Heart left ventricle (tissue), 13 donors: ENCODE measurements at regions not wholly inside any gene's neighbourhood (a gene's known extent, or its start where the extent isn't known, plus 50 kb on each side); places are given as distances from the start of the nearest gene placed in this dataset.

Experiments used
- CTCF ChIP-seq, 12 donors: fragments of 200-600 bp; sonication (generic) in 4 of 12; IDR thresholded peaks; one replicate each; pipeline versions ENCODE4 v1.5.0 to v1.8.0; 2018 to 2022; ENCODE audit warnings: antibody characterized with exemption in 12 of 12, mild to moderate bottlenecking in 5 of 12
- POLR2A ChIP-seq, 2 donors: fragments of 450-650 bp; IDR thresholded peaks; one replicate each; pipeline ENCODE4 v1.6.1; 2017; ENCODE audit warnings: antibody characterized with exemption in 2 of 2, mild to moderate bottlenecking in 2 of 2, moderate library complexity in 2 of 2
- donor health status: ischemic (EF 13 %, LVEDD 7.1; RV severe dilation, severe dysfunction).
- donor health status: DM: no; HTN: yes; CAD: no.
- donor health status: DM: no; HTN: no; CAD: no.
- donor health status: ischemic (EF 25% LVEDD 6.9; RV normal size, moderate dysfunction).
- donor health status: ischemic (EF 25% LVEDD 5.7; RV mildly dilated, moderate dysfunction).
- donor health status: ischemic (EF 35%, LVEDD 5.7; RV mildly dilated, moderate dysfunction).
- donor health status: nonischemic (EF 11% LVEDD 7.7; RV severe dilation, severe dysfunction).
- donor health status: DM: yes; HTN: yes; CAD: no.
- donor health status: PGD.
- donor health status: ischemic (EF 29% LVEDD 5.4; RV normal size, mild dysfunction).
- donor health status: nonischemic (EF 23%, LVEDD 6.1; RV moderate dilation, normal function).

GRCh38 chr15:99482993-99483392 lies 82.8 kb upstream of the MEF2A start:
- no peak for TF ChIP-seq POLR2A (IDR thresholded peaks at IDR 0.05)
- no peak for TF ChIP-seq CTCF (IDR thresholded peaks at IDR 0.05)
